AG09309 (cell line): ENCODE measurements at regions not wholly inside any gene's neighbourhood (a gene's known extent, or its start where the extent isn't known, plus 50 kb on each side); places are given as distances from the start of the nearest gene placed in this dataset.

ENCODE experiments used
- DNase-seq: peaks from one replicate; pipeline ENCODE4 v3.0.0-alpha.2; 2010; ENCODE audit warnings: low read depth
- H3K4me3 ChIP-seq: 2 replicates; pipeline ENCODE4 v1.5.1; 2011; ENCODE audit warnings: mild to moderate bottlenecking, low read depth, low read length, moderate library complexity; ENCODE audit not compliant: control insufficient read depth
- CTCF ChIP-seq: IDR thresholded peaks from 2 replicates; pipeline ENCODE4 v1.5.1; 2011; ENCODE audit warnings: mild to moderate bottlenecking, low read depth, low read length, inconsistent platforms; ENCODE audit not compliant: insufficient read depth, control insufficient read depth; ENCODE audit errors: missing control alignments

- H3K4me3 ChIP-seq, result no peak overlapping the region
- no peak for TF ChIP-seq CTCF
- DNase-seq, result no peak
Measured at GRCh38 chr6:100112855-100113508, 119.0 kb upstream of the MCHR2 start.

GRCh38 chr6:100105919-100106529 lies 112.0 kb upstream of the MCHR2 start:
- TF ChIP-seq CTCF, result no peak
- H3K4me3 ChIP-seq, result no peak overlapping the region
- DNase-seq, result no peak

GRCh38 chr6:100105138-100105537 lies 111.1 kb upstream of the MCHR2 start:
- no peak for DNase-seq
- H3K4me3 ChIP-seq, result no peak overlapping the region
- no peak for TF ChIP-seq CTCF

GRCh38 chr6:100103931-100104330 lies 109.9 kb upstream of the MCHR2 start:
- TF ChIP-seq CTCF, result no peak
- no peak overlapping the region for H3K4me3 ChIP-seq
- DNase-seq, result no peak

- no peak for TF ChIP-seq CTCF
- no peak for DNase-seq
- no peak overlapping the region for H3K4me3 ChIP-seq
Measured at GRCh38 chr6:100103194-100103593, 109.2 kb upstream of the MCHR2 start.

- TF ChIP-seq CTCF, result no peak
- DNase-seq, result no peak
Measured at GRCh38 chr6:100101644-100102043, 107.6 kb upstream of the MCHR2 start.

More at GRCh38 chr6:100101644-100102043, 107.6 kb upstream of the MCHR2 start:
- no peak overlapping the region for H3K4me3 ChIP-seq
